CD4-positive, alpha-beta memory T cell (primary cell): ENCODE measurements at regions not wholly inside any gene's neighbourhood (a gene's known extent, or its start where the extent isn't known, plus 50 kb on each side); places are given as distances from the start of the nearest gene placed in this dataset.
"Not testable (repeated sequence)": the region's sequence is repeated elsewhere in the genome, so short reads cannot be mapped to it uniquely, and the experiment has no call there.

ENCODE experiments used
- CTCF ChIA-PET: fragments of 350-600 bp; sonication (Branson Sonifier 250); formaldehyde crosslinking; loops from one replicate; lab custom pipeline; 2021; ENCODE audit warnings: inconsistent platforms; ENCODE audit not compliant: partially characterized antibody; lab: Charles Lee
- POLR2A ChIA-PET: fragments of 350-600 bp; sonication (Branson Sonifier 250); formaldehyde crosslinking; loops from one replicate; lab custom pipeline; 2021; ENCODE audit not compliant: partially characterized antibody; lab: Charles Lee
- DNase-seq, 5 donors: peaks; one replicate each; pipeline versions ENCODE4 v3.0.0 to v3.0.0-alpha.2; 2020 to 2022; ENCODE audit warnings: mixed read lengths in 1 of 5
- H3K27ac ChIP-seq: one replicate; pipeline ENCODE4 v1.7.0; 2013; ENCODE audit warnings: low read depth, low read length
- H3K27me3 ChIP-seq: 2 replicates; pipeline ENCODE4 v1.7.0; 2013; ENCODE audit warnings: mild to moderate bottlenecking, low read length, moderate library complexity; ENCODE audit not compliant: insufficient read depth
- H3K36me3 ChIP-seq: 2 replicates; pipeline ENCODE4 v1.7.0; 2013; ENCODE audit warnings: mild to moderate bottlenecking, low read length, moderate library complexity; ENCODE audit not compliant: insufficient read depth
- H3K4me1 ChIP-seq: 2 replicates; pipeline ENCODE4 v1.7.0; 2013; ENCODE audit warnings: mild to moderate bottlenecking, low read length, moderate library complexity; ENCODE audit not compliant: insufficient read depth
- H3K4me3 ChIP-seq, 2 donors: one replicate each; pipeline ENCODE4 v1.7.0; 2013; ENCODE audit warnings: low read length in 2 of 2, mild to moderate bottlenecking in 1 of 2
- H3K9me3 ChIP-seq, 2 donors: one replicate each; pipeline ENCODE4 v1.7.0; 2013; ENCODE audit warnings: low read length in 2 of 2, control low read depth in 1 of 2; ENCODE audit not compliant: control insufficient read depth in 1 of 2
- H3K27ac Mint-ChIP-seq, 7 donors: one replicate each; pipeline ENCODE4 v1.8.0; 2020 to 2021; ENCODE audit warnings: mixed read lengths in 7 of 7, mild to moderate bottlenecking in 6 of 7, inconsistent platforms in 3 of 7, moderate library complexity in 3 of 7
- H3K27me3 Mint-ChIP-seq, 2 donors: one replicate each; pipeline ENCODE4 v1.8.0; 2020 to 2021; ENCODE audit warnings: mixed read lengths in 2 of 2
- H3K36me3 Mint-ChIP-seq, 2 donors: one replicate each; pipeline ENCODE4 v1.8.0; 2020 to 2021; ENCODE audit warnings: mixed read lengths in 2 of 2, inconsistent platforms in 1 of 2, mild to moderate bottlenecking in 1 of 2
- H3K4me1 Mint-ChIP-seq, 4 donors: one replicate each; pipeline ENCODE4 v1.8.0; 2020 to 2021; ENCODE audit warnings: mixed read lengths in 4 of 4, mild to moderate bottlenecking in 1 of 4
- H3K4me3 Mint-ChIP-seq, 8 donors: one replicate each; pipeline ENCODE4 v1.8.0; 2020 to 2021; ENCODE audit warnings: mixed read lengths in 8 of 8, mild to moderate bottlenecking in 7 of 8, moderate library complexity in 6 of 8, inconsistent platforms in 3 of 8
- H3K9me3 Mint-ChIP-seq, 8 donors: one replicate each; pipeline ENCODE4 v1.8.0; 2020 to 2021; ENCODE audit warnings: mixed read lengths in 8 of 8, mild to moderate bottlenecking in 5 of 8, inconsistent platforms in 3 of 8, moderate library complexity in 1 of 8
- intact Hi-C: fragments of 100-400 bp; cut with micrococcal nuclease; formaldehyde crosslinking; loops from one replicate; pipeline ENCODE4 v1.15.1; 2023

DNA sequence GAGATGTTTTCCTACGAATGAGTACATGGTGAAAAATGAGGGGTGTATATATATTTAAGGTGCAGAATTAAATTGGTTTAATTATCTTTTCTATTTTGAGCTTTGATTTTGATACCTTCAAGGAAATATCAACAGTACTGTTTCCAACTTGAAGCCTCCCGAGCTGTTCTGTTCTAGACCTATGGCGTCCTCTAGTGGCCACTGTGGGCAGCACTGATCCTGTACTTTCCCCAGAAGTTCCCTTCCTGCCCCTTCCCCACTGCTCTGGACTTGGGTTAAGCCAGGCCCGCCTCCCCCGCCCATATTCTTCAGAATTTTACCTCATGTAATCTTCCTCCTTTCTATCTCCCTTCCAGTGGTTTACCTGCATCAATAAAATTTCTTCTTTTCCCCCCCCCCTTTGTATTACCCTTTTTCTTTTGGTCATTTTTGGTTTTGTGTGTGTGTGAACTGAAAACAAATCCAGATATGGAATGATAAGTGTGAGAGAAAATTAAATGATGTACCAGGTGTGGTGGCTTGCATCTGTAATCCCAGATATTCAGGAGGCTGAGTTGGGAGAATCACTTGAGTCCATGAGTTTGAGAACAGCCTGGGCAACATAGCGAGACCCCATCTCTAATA lies 1643.5 kb downstream of the TP53TG3F start:
- Mint-ChIP-seq H3K36me3 (peaks cover 0 to 3% of the 10 kb centered on the region in 2 donors), H3K9me3 (peaks cover 2 to 35% (median 21%) of the 10 kb centered on the region in 8 donors), H3K4me3 (no peak overlapping the region), H3K27ac (no peak overlapping the region), H3K4me1 (no peaks in the 10 kb centered on the region), H3K27me3 (no peaks in the 10 kb centered on the region)
- no peaks in the 10 kb centered on the region for H3K4me1 ChIP-seq
- no peaks in the 10 kb centered on the region for H3K9me3 ChIP-seq
- H3K27ac ChIP-seq: no peak overlapping the region
- H3K27me3 ChIP-seq: no peaks in the 10 kb centered on the region
- no peaks in the 10 kb centered on the region for H3K36me3 ChIP-seq
- no peak for DNase-seq
- H3K4me3 ChIP-seq: no peak overlapping the region
- POLR2A ChIA-PET: no interaction called here
- intact Hi-C loops: no loop called here
- CTCF ChIA-PET: no interaction called here

GRCh38 chr16:35111772-35112171 lies 1652.4 kb downstream of the TP53TG3F start:
- H3K27me3 Mint-ChIP-seq, POLR2A ChIA-PET, H3K4me1 ChIP-seq, H3K27ac Mint-ChIP-seq, H3K4me3 Mint-ChIP-seq, CTCF ChIA-PET, H3K27ac ChIP-seq, H3K27me3 ChIP-seq, H3K9me3 ChIP-seq, H3K36me3 ChIP-seq, H3K4me3 ChIP-seq, intact Hi-C loops, H3K36me3 Mint-ChIP-seq, H3K4me1 Mint-ChIP-seq, DNase-seq: not testable (repeated sequence)
- H3K9me3 Mint-ChIP-seq: peaks cover 0 to 37% (median 15%) of the 10 kb centered on the region in 8 donors

DNA sequence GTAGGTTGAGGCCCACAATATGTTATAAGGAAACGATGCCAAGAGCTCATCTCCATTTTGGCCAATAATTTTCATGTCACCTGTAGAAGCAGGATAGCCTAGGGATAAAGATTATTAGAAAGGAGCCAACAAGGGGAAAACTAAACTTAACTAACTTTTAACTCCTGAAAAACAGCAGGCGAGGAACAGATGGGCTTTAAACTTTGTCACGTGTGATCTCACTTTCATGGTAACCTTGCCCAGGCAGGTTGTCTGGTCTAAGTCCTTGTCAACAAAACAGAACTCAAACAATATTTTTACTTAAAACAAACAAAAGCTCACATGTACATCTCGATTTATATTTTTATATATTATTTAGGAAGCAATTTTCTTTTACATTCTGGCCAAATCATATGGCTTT lies 1672.0 kb downstream of the TP53TG3F start:
- H3K27me3 Mint-ChIP-seq: no peaks in the 10 kb centered on the region
- Histone ChIP-seq H3K27ac (no peak overlapping the region), H3K4me3 (no peak overlapping the region), H3K27me3 (no peaks in the 10 kb centered on the region), H3K36me3 (no peaks in the 10 kb centered on the region), H3K9me3 (peaks cover 0 to 4% of the 10 kb centered on the region in 2 donors), H3K4me1 (no peaks in the 10 kb centered on the region)
- no peak overlapping the region for H3K27ac Mint-ChIP-seq
- POLR2A ChIA-PET: no interaction called here
- no peak for DNase-seq
- no peaks in the 10 kb centered on the region for H3K4me1 Mint-ChIP-seq
- intact Hi-C loops: no loop called here
- no peaks in the 10 kb centered on the region for H3K36me3 Mint-ChIP-seq
- no peak overlapping the region for H3K4me3 Mint-ChIP-seq
- H3K9me3 Mint-ChIP-seq: peaks cover 2 to 27% (median 13%) of the 10 kb centered on the region in 8 donors
- CTCF ChIA-PET: no interaction called here

DNA sequence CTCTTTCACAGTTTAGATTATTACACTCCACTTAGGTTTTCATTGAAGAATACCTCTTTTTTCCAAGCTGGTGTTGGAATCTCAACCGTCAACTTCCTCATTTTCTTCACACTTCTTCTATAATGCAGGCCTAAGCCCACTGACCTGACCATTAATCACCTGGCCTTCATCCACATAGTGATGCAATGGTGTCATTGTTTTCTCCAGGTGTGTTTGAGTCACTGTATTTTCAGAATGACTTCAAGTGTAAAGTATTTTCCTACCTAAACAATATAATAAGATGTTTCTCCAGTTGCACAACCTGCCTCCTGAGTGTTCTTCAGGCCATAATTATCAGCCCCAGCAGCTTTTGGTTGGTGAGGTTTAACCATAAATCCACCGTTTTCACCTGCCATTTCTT lies 1675.1 kb downstream of the TP53TG3F start:
- ChIA-PET POLR2A (no interaction called here), CTCF (no interaction called here)
- H3K4me1 Mint-ChIP-seq: no peaks in the 10 kb centered on the region

GRCh38 chr16:35140293-35140986 lies 1681.0 kb downstream of the TP53TG3F start:
- DNase-seq: no peak
- H3K27ac ChIP-seq: no peak overlapping the region
- CTCF ChIA-PET: no interaction called here
- H3K36me3 Mint-ChIP-seq: peaks cover 0 to 6% of the 10 kb centered on the region in 2 donors
- no peak overlapping the region for H3K4me3 ChIP-seq
- no peaks in the 10 kb centered on the region for H3K9me3 ChIP-seq
- H3K4me1 Mint-ChIP-seq: peaks cover 0 to 3% (median 0%) of the 10 kb centered on the region in 4 donors
- H3K36me3 ChIP-seq: no peaks in the 10 kb centered on the region
- no peaks in the 10 kb centered on the region for H3K27me3 ChIP-seq
- no peaks in the 10 kb centered on the region for H3K27me3 Mint-ChIP-seq
- peaks cover 0 to 55% (median 26%) of the 10 kb centered on the region in 8 donors for H3K9me3 Mint-ChIP-seq
- no peak overlapping the region for H3K4me3 Mint-ChIP-seq
- no peak overlapping the region for H3K27ac Mint-ChIP-seq
- intact Hi-C loops: no loop called here
- POLR2A ChIA-PET: no interaction called here
- H3K4me1 ChIP-seq: no peaks in the 10 kb centered on the region

More for the DNA sequence above, 1675.1 kb downstream of the TP53TG3F start:
- Histone ChIP-seq H3K9me3 (peaks cover 0 to 4% of the 10 kb centered on the region in 2 donors), H3K4me1 (no peaks in the 10 kb centered on the region), H3K27me3 (no peaks in the 10 kb centered on the region), H3K36me3 (no peaks in the 10 kb centered on the region), H3K27ac (no peak overlapping the region), H3K4me3 (no peak overlapping the region)
- DNase-seq: no peak
- no peak overlapping the region for H3K4me3 Mint-ChIP-seq
- peaks cover 1 to 24% (median 7%) of the 10 kb centered on the region in 8 donors for H3K9me3 Mint-ChIP-seq
- intact Hi-C loops: no loop called here
- no peaks in the 10 kb centered on the region for H3K36me3 Mint-ChIP-seq
- H3K27me3 Mint-ChIP-seq: no peaks in the 10 kb centered on the region
- no peak overlapping the region for H3K27ac Mint-ChIP-seq

- Mint-ChIP-seq H3K27ac (no peak overlapping the region), H3K9me3 (peaks cover 0 to 62% (median 28%) of the 10 kb centered on the region in 8 donors), H3K27me3 (no peaks in the 10 kb centered on the region), H3K36me3 (peaks cover 0 to 6% of the 10 kb centered on the region in 2 donors), H3K4me1 (peaks cover 0 to 3% (median 0%) of the 10 kb centered on the region in 4 donors), H3K4me3 (no peak overlapping the region)
- H3K4me3 ChIP-seq: no peak overlapping the region
- ChIA-PET CTCF (no interaction called here), POLR2A (no interaction called here)
- H3K27ac ChIP-seq: no peak overlapping the region
- H3K4me1 ChIP-seq: no peaks in the 10 kb centered on the region
- H3K36me3 ChIP-seq: no peaks in the 10 kb centered on the region
- H3K9me3 ChIP-seq: no peaks in the 10 kb centered on the region
- intact Hi-C loops: no loop called here
- no peaks in the 10 kb centered on the region for H3K27me3 ChIP-seq
- DNase-seq: no peak
These were observed 1681.9 kb downstream of the TP53TG3F start for GRCh38 chr16:35141303-35141702.

- peaks cover 0 to 6% of the 10 kb centered on the region in 2 donors for H3K36me3 Mint-ChIP-seq
These were observed 1682.9 kb downstream of the TP53TG3F start for GRCh38 chr16:35142147-35142808.

More at GRCh38 chr16:35142147-35142808, 1682.9 kb downstream of the TP53TG3F start:
- no peak overlapping the region for H3K4me3 Mint-ChIP-seq
- Histone ChIP-seq H3K4me3 (no peak overlapping the region), H3K27ac (no peak overlapping the region), H3K4me1 (no peaks in the 10 kb centered on the region), H3K9me3 (no peaks in the 10 kb centered on the region), H3K36me3 (no peaks in the 10 kb centered on the region), H3K27me3 (no peaks in the 10 kb centered on the region)
- POLR2A ChIA-PET: interaction anchor here (1.3 kb wide), 1 partner anchor 12 kb away, joined by 3 read pairs; no protein-coding TSS in a partner anchor
- peaks cover 0 to 63% (median 29%) of the 10 kb centered on the region in 8 donors for H3K9me3 Mint-ChIP-seq
- H3K27me3 Mint-ChIP-seq: no peaks in the 10 kb centered on the region
- no peak for DNase-seq
- CTCF ChIA-PET: no interaction called here
- no peak overlapping the region for H3K27ac Mint-ChIP-seq
- peaks cover 0 to 3% (median 0%) of the 10 kb centered on the region in 4 donors for H3K4me1 Mint-ChIP-seq
- intact Hi-C loops: no loop called here
